Cardiac muscle cell (in vitro differentiated cells and primary cell): ENCODE measurements at regions not wholly inside any gene's neighbourhood (a gene's known extent, or its start where the extent isn't known, plus 50 kb on each side); places are given as distances from the start of the nearest gene placed in this dataset.

Source experiments
- DNase-seq, 2 donors: peaks; one replicate each; pipeline versions ENCODE4 v3.0.0 to v3.0.0-alpha.2; 2010 to 2017; ENCODE audit warnings: low read depth in 1 of 2, low spot score in 1 of 2
- H3K27ac ChIP-seq: fragments of 200-600 bp; sonication (generic); 2 replicates; pipeline ENCODE4 v1.5.1; 2016
- H3K27me3 ChIP-seq: fragments of 200-600 bp; sonication (generic); 2 replicates; pipeline ENCODE4 v1.6.0; 2016; ENCODE audit warnings: control low read depth
- H3K36me3 ChIP-seq: fragments of 200-600 bp; sonication (generic); 2 replicates; pipeline ENCODE4 v1.5.1; 2016; ENCODE audit warnings: control low read depth
- H3K4me1 ChIP-seq: fragments of 200-600 bp; sonication (generic); 2 replicates; pipeline ENCODE4 v1.8.1; 2017; ENCODE audit warnings: low read depth, mild to moderate bottlenecking, mixed run types
- H3K4me3 ChIP-seq: fragments of 200-600 bp; sonication (generic); 2 replicates; pipeline ENCODE4 v1.5.1; 2016; ENCODE audit warnings: mild to moderate bottlenecking
- H3K9me3 ChIP-seq: fragments of 200-600 bp; sonication (generic); 2 replicates; pipeline ENCODE4 v1.5.1; 2017; ENCODE audit warnings: low read depth, mild to moderate bottlenecking, control low read depth
- CTCF ChIP-seq: IDR thresholded peaks from 2 replicates; pipeline ENCODE4 v1.5.1; 2012; ENCODE audit warnings: low read depth, mild to moderate bottlenecking, low read length

- Histone ChIP-seq H3K4me1 (no peaks in the 10 kb centered on the region), H3K36me3 (no peaks in the 10 kb centered on the region), H3K27ac (no peak overlapping the region), H3K27me3 (no peaks in the 10 kb centered on the region), H3K9me3 (no peaks in the 10 kb centered on the region), H3K4me3 (no peak overlapping the region)
- DNase-seq = no peak
- TF ChIP-seq CTCF = no peak
Observed at GRCh38 chr3:73952781-73953180, 328.0 kb upstream of the PDZRN3 start.

GRCh38 chr3:73950865-73951558, 326.3 kb upstream of the PDZRN3 start:
- TF ChIP-seq CTCF = no peak

GRCh38 chr3:73945541-73945940, 320.8 kb upstream of the PDZRN3 start:
- Histone ChIP-seq H3K4me3 (no peak overlapping the region), H3K4me1 (no peaks in the 10 kb centered on the region), H3K27me3 (no peaks in the 10 kb centered on the region), H3K36me3 (no peaks in the 10 kb centered on the region), H3K27ac (no peak overlapping the region), H3K9me3 (no peaks in the 10 kb centered on the region)
- no peak for DNase-seq
- TF ChIP-seq CTCF = no peak

More at GRCh38 chr3:73950865-73951558, 326.3 kb upstream of the PDZRN3 start:
- Histone ChIP-seq H3K9me3 (no peaks in the 10 kb centered on the region), H3K4me1 (no peaks in the 10 kb centered on the region), H3K36me3 (no peaks in the 10 kb centered on the region), H3K4me3 (no peak overlapping the region), H3K27me3 (no peaks in the 10 kb centered on the region), H3K27ac (no peak overlapping the region)
- DNase-seq = no peak

GRCh38 chr3:73939985-73940384, 315.2 kb upstream of the PDZRN3 start:
- no peak for TF ChIP-seq CTCF
- Histone ChIP-seq H3K27ac (no peak overlapping the region), H3K4me1 (no peaks in the 10 kb centered on the region), H3K36me3 (no peaks in the 10 kb centered on the region), H3K9me3 (no peaks in the 10 kb centered on the region), H3K27me3 (no peaks in the 10 kb centered on the region), H3K4me3 (no peak overlapping the region)
- no peak for DNase-seq

- no peaks in the 10 kb centered on the region for H3K9me3 ChIP-seq
- no peaks in the 10 kb centered on the region for H3K27me3 ChIP-seq
- TF ChIP-seq CTCF = no peak
- H3K36me3 ChIP-seq = no peaks in the 10 kb centered on the region
- no peak for DNase-seq
- no peak overlapping the region for H3K4me3 ChIP-seq
- no peaks in the 10 kb centered on the region for H3K4me1 ChIP-seq
- no peak overlapping the region for H3K27ac ChIP-seq
Observed at GRCh38 chr3:73933585-73933984, 308.8 kb upstream of the PDZRN3 start.
